ENCODE measurements at regions not wholly inside any gene's neighbourhood (a gene's known extent, or its start where the extent isn't known, plus 50 kb on each side); places are given as distances from the start of the nearest gene placed in this dataset.

- H3K4me3 ChIP-seq (ENCODE audit: low read depth, low read length): no peak overlapping the region
- DNase-seq (ENCODE audit: low read depth): no peak
- TF ChIP-seq CTCF (IDR thresholded peaks at IDR 0.05; ENCODE audit: control insufficient read depth, extremely low read depth, insufficient read depth): no peak
Observed at GRCh38 chr1:38644092-38644491, 215.5 kb downstream of the RRAGC start.

- TF ChIP-seq CTCF (IDR thresholded peaks at IDR 0.05; ENCODE audit: control insufficient read depth, extremely low read depth, insufficient read depth): no peak
- DNase-seq (ENCODE audit: low read depth): no peak
- H3K4me3 ChIP-seq (ENCODE audit: low read depth, low read length): no peak overlapping the region
Observed at GRCh38 chr1:38641661-38642060, 217.9 kb downstream of the RRAGC start.

- no peak for DNase-seq (ENCODE audit: low read depth)
- no peak overlapping the region for H3K4me3 ChIP-seq (ENCODE audit: low read depth, low read length)
- TF ChIP-seq CTCF (IDR thresholded peaks at IDR 0.05; ENCODE audit: control insufficient read depth, extremely low read depth, insufficient read depth): no peak
Observed at GRCh38 chr1:38640371-38640770, 219.2 kb downstream of the RRAGC start.

GRCh38 chr1:38628241-38628640 is 231.3 kb downstream of the RRAGC start:
- no peak for TF ChIP-seq CTCF (IDR thresholded peaks at IDR 0.05; ENCODE audit: control insufficient read depth, extremely low read depth, insufficient read depth)
- no peak for DNase-seq (ENCODE audit: low read depth)
- no peak overlapping the region for H3K4me3 ChIP-seq (ENCODE audit: low read depth, low read length)

GRCh38 chr1:38625939-38626338 is 233.6 kb downstream of the RRAGC start:
- no peak for DNase-seq (ENCODE audit: low read depth)
- no peak overlapping the region for H3K4me3 ChIP-seq (ENCODE audit: low read depth, low read length)
- TF ChIP-seq CTCF (IDR thresholded peaks at IDR 0.05; ENCODE audit: control insufficient read depth, extremely low read depth, insufficient read depth): no peak

GRCh38 chr1:38624336-38625039 is 235.1 kb downstream of the RRAGC start:
- TF ChIP-seq CTCF (IDR thresholded peaks at IDR 0.05; ENCODE audit: control insufficient read depth, extremely low read depth, insufficient read depth): no peak
- no peak for DNase-seq (ENCODE audit: low read depth)
- no peak overlapping the region for H3K4me3 ChIP-seq (ENCODE audit: low read depth, low read length)

- no peak for TF ChIP-seq CTCF (IDR thresholded peaks at IDR 0.05; ENCODE audit: control insufficient read depth, extremely low read depth, insufficient read depth)
- DNase-seq (ENCODE audit: low read depth): no peak
- H3K4me3 ChIP-seq (ENCODE audit: low read depth, low read length): no peak overlapping the region
Observed at GRCh38 chr1:38623529-38623928, 236.0 kb downstream of the RRAGC start.
